HEK293 (cell line): ENCODE measurements at regions not wholly inside any gene's neighbourhood (a gene's known extent, or its start where the extent isn't known, plus 50 kb on each side); places are given as distances from the start of the nearest gene placed in this dataset.

ENCODE experiments used
- CTCF ChIA-PET: fragments of 350-600 bp; formaldehyde crosslinking; extraction: SDS; loops from one replicate; lab custom pipeline; 2021; ENCODE audit warnings: antibody characterized with exemption; lab: Yijun Ruan, JAX
- POLR2A ChIA-PET: fragments of 300-600 bp; formaldehyde crosslinking; extraction: SDS; loops from one replicate; lab custom pipeline; 2020; ENCODE audit warnings: antibody characterized with exemption, inconsistent platforms; lab: Yijun Ruan, JAX
- H3K27ac ChIP-seq: fragments of 200-500 bp; sonication (Bioruptor generic); 2 replicates; pipeline ENCODE4 v1.5.1; 2014; ENCODE audit warnings: low read depth, low read length, control low read depth, inconsistent platforms; ENCODE audit errors: extremely low read depth
- H3K36me3 ChIP-seq, 2 experiments: fragments of 200-500 bp in 1 of 2; sonication (Bioruptor generic) in 1 of 2; 1 replicate in 1 of 2; 2 replicates in 1 of 2; pipeline ENCODE4 v1.5.1; 2014 to 2017; ENCODE audit warnings: inconsistent platforms in 2 of 2, low read length in 2 of 2; ENCODE audit not compliant: control insufficient read depth in 2 of 2, insufficient read depth in 1 of 2
- H3K4me1 ChIP-seq: fragments of 200-500 bp; sonication (Bioruptor generic); 2 replicates; pipeline ENCODE4 v1.5.1; 2014; ENCODE audit warnings: mild to moderate bottlenecking, low read length, inconsistent platforms; ENCODE audit not compliant: control insufficient read depth, insufficient read depth
- H3K4me3 ChIP-seq: 2 replicates; pipeline ENCODE4 v1.5.1; 2011; ENCODE audit warnings: low read depth, mild to moderate bottlenecking, control low read depth, low read length, moderate library complexity
- H3K9me3 ChIP-seq: fragments of 200-500 bp; sonication (Bioruptor generic); 2 replicates; pipeline ENCODE4 v1.5.1; 2014; ENCODE audit warnings: low read depth, low read length, inconsistent platforms; ENCODE audit not compliant: control insufficient read depth, insufficient read depth
- EGR2 ChIP-seq: fragments of 450-650 bp; formaldehyde crosslinking; IDR thresholded peaks from 2 replicates; pipeline ENCODE4 v1.5.1; 2016; ENCODE audit warnings: low read depth, missing biosample characterization, missing genetic modification characterization
- IKZF3 ChIP-seq: fragments of 450-650 bp; IDR thresholded peaks from 2 replicates; pipeline ENCODE4 v1.5.0; 2018; ENCODE audit warnings: missing biosample characterization, mild to moderate bottlenecking, missing genetic modification characterization, moderate library complexity
- KLF1 ChIP-seq: fragments of 450-650 bp; formaldehyde crosslinking; IDR thresholded peaks from 2 replicates; pipeline ENCODE4 v1.5.1; 2016; ENCODE audit warnings: missing biosample characterization, missing genetic modification characterization
- KLF17 ChIP-seq: fragments of 450-650 bp; formaldehyde crosslinking; IDR thresholded peaks from 2 replicates; pipeline ENCODE4 v1.5.1; 2016; ENCODE audit warnings: missing biosample characterization, missing genetic modification characterization
- MYNN ChIP-seq: fragments of 450-650 bp; formaldehyde crosslinking; IDR thresholded peaks from 2 replicates; pipeline ENCODE4 v1.5.1; 2016; ENCODE audit warnings: missing biosample characterization, missing genetic modification characterization, borderline replicate concordance
- REST ChIP-seq: fragments of 450-650 bp; formaldehyde crosslinking; IDR thresholded peaks from 2 replicates; pipeline ENCODE4 v1.5.1; 2016; ENCODE audit warnings: missing biosample characterization, missing genetic modification characterization
- SP7 ChIP-seq: fragments of 450-650 bp; formaldehyde crosslinking; IDR thresholded peaks from 2 replicates; pipeline ENCODE4 v1.5.1; 2016; ENCODE audit warnings: missing biosample characterization, missing genetic modification characterization
- ZBTB49 ChIP-seq: fragments of 450-650 bp; formaldehyde crosslinking; IDR thresholded peaks from 2 replicates; pipeline ENCODE4 v1.5.1; 2016; ENCODE audit warnings: missing biosample characterization, missing genetic modification characterization, low read depth
- ZNF10 ChIP-seq: fragments of 450-650 bp; formaldehyde crosslinking; IDR thresholded peaks from 2 replicates; pipeline ENCODE4 v1.5.1; 2017; ENCODE audit warnings: missing biosample characterization, missing genetic modification characterization
- ZNF114 ChIP-seq: fragments of 450-650 bp; formaldehyde crosslinking; IDR thresholded peaks from 2 replicates; pipeline ENCODE4 v1.5.0; 2017; ENCODE audit warnings: missing biosample characterization, missing genetic modification characterization
- ZNF132 ChIP-seq: fragments of 450-650 bp; formaldehyde crosslinking; IDR thresholded peaks from 2 replicates; pipeline ENCODE4 v1.5.1; 2017; ENCODE audit warnings: missing biosample characterization, missing genetic modification characterization, borderline replicate concordance
- ZNF140 ChIP-seq: fragments of 450-650 bp; formaldehyde crosslinking; IDR thresholded peaks from 2 replicates; pipeline ENCODE4 v1.5.1; 2016; ENCODE audit warnings: missing biosample characterization, missing genetic modification characterization
- ZNF155 ChIP-seq: fragments of 450-650 bp; formaldehyde crosslinking; IDR thresholded peaks from 2 replicates; pipeline ENCODE4 v1.5.1; 2016; ENCODE audit warnings: missing biosample characterization, missing genetic modification characterization
- ZNF211 ChIP-seq: fragments of 450-650 bp; formaldehyde crosslinking; IDR thresholded peaks from 2 replicates; pipeline ENCODE4 v1.5.1; 2016; ENCODE audit warnings: low read depth, missing biosample characterization, missing genetic modification characterization
- ZNF239 ChIP-seq: fragments of 450-650 bp; formaldehyde crosslinking; IDR thresholded peaks from 2 replicates; pipeline ENCODE4 v1.5.1; 2016; ENCODE audit warnings: missing biosample characterization, missing genetic modification characterization
- ZNF280C ChIP-seq: fragments of 450-650 bp; formaldehyde crosslinking; IDR thresholded peaks from 2 replicates; pipeline ENCODE4 v1.5.1; 2016; ENCODE audit warnings: missing biosample characterization, missing genetic modification characterization
- ZNF292 ChIP-seq: fragments of 450-650 bp; formaldehyde crosslinking; IDR thresholded peaks from 2 replicates; pipeline ENCODE4 v1.5.1; 2016; ENCODE audit warnings: low read depth, missing biosample characterization, missing genetic modification characterization, borderline replicate concordance
- ZNF324 ChIP-seq: fragments of 450-650 bp; formaldehyde crosslinking; IDR thresholded peaks from 2 replicates; pipeline ENCODE4 v1.5.1; 2016; ENCODE audit warnings: missing biosample characterization, missing genetic modification characterization
- ZNF350 ChIP-seq: fragments of 450-650 bp; formaldehyde crosslinking; IDR thresholded peaks from 2 replicates; pipeline ENCODE4 v1.5.0; 2017; ENCODE audit warnings: missing biosample characterization, mild to moderate bottlenecking, missing genetic modification characterization
- ZNF473 ChIP-seq: fragments of 450-650 bp; formaldehyde crosslinking; IDR thresholded peaks from 2 replicates; pipeline ENCODE4 v1.5.1; 2017; ENCODE audit warnings: missing biosample characterization, missing genetic modification characterization
- ZNF501 ChIP-seq: fragments of 450-650 bp; formaldehyde crosslinking; IDR thresholded peaks from 2 replicates; pipeline ENCODE4 v1.5.1; 2016; ENCODE audit warnings: missing biosample characterization, missing genetic modification characterization
- ZNF580 ChIP-seq: fragments of 450-650 bp; formaldehyde crosslinking; IDR thresholded peaks from 2 replicates; pipeline ENCODE4 v1.5.1; 2016; ENCODE audit warnings: missing biosample characterization, missing genetic modification characterization
- ZNF621 ChIP-seq: fragments of 450-650 bp; formaldehyde crosslinking; IDR thresholded peaks from 2 replicates; pipeline ENCODE4 v1.5.1; 2017; ENCODE audit warnings: missing biosample characterization, missing genetic modification characterization
- ZNF639 ChIP-seq: fragments of 450-650 bp; formaldehyde crosslinking; IDR thresholded peaks from 2 replicates; pipeline ENCODE4 v1.5.1; 2016; ENCODE audit warnings: missing biosample characterization, missing genetic modification characterization
- ZNF701 ChIP-seq: fragments of 450-650 bp; formaldehyde crosslinking; IDR thresholded peaks from 2 replicates; pipeline ENCODE4 v1.5.1; 2016; ENCODE audit warnings: missing biosample characterization, missing genetic modification characterization
- ZSCAN4 ChIP-seq: fragments of 450-650 bp; formaldehyde crosslinking; IDR thresholded peaks from 2 replicates; pipeline ENCODE4 v1.5.1; 2017; ENCODE audit warnings: missing biosample characterization, missing genetic modification characterization

GRCh38 chr15:91592567-91592966 is 260.9 kb upstream of the SLCO3A1 start:
- Histone ChIP-seq H3K4me1 (no peaks in the 10 kb centered on the region), H3K4me3 (no peak overlapping the region), H3K9me3 (no peaks in the 10 kb centered on the region), H3K36me3 (no peaks in the 10 kb centered on the region), H3K27ac (no peak overlapping the region)
- CTCF ChIA-PET, result no interaction called here
- no peak for TF ChIP-seq ZNF501 (tag by site-specific recombination)
- no peak for TF ChIP-seq ZNF10 (tag by site-specific recombination)
- TF ChIP-seq ZNF701 (tag by site-specific recombination), result no peak
- no peak for TF ChIP-seq ZNF292 (tag by site-specific recombination)
- TF ChIP-seq ZBTB49 (tag by site-specific recombination), result no peak
- TF ChIP-seq ZNF324 (tag by site-specific recombination), result no peak
- no peak for TF ChIP-seq ZNF239 (tag by site-specific recombination)
- TF ChIP-seq ZNF280C, result no peak
- no peak for TF ChIP-seq KLF17 (tag by site-specific recombination)
- TF ChIP-seq IKZF3 (tag by site-specific recombination), result no peak
- TF ChIP-seq ZNF140 (tag by site-specific recombination), result no peak
- TF ChIP-seq ZNF155 (tag by site-specific recombination), result no peak
- no peak for TF ChIP-seq ZNF132 (tag by site-specific recombination)
- no peak for TF ChIP-seq EGR2 (tag by site-specific recombination)
- no peak for TF ChIP-seq ZNF114
- no peak for TF ChIP-seq ZNF473 (tag by site-specific recombination)
- no peak for TF ChIP-seq ZNF621 (tag by site-specific recombination)
- no peak for TF ChIP-seq ZNF350
- no peak for TF ChIP-seq ZNF211 (tag by site-specific recombination)
- no peak for TF ChIP-seq ZSCAN4
- POLR2A ChIA-PET, result no interaction called here

- H3K4me1 ChIP-seq, result no peaks in the 10 kb centered on the region
- H3K4me3 ChIP-seq, result no peak overlapping the region
- H3K9me3 ChIP-seq, result no peaks in the 10 kb centered on the region
- H3K27ac ChIP-seq, result no peak overlapping the region
- H3K36me3 ChIP-seq, result no peaks in the 10 kb centered on the region
- POLR2A ChIA-PET, result no interaction called here
- CTCF ChIA-PET, result interaction anchor here (0.6 kb wide), 1 partner anchor 52 kb away, joined by 3 read pairs; no protein-coding TSS in a partner anchor
- TF ChIP-seq ZNF580, result no peak
- no peak for TF ChIP-seq SP7
- TF ChIP-seq KLF1 (tag by site-specific recombination), result no peak
- no peak for TF ChIP-seq REST (tag by site-specific recombination)
- no peak for TF ChIP-seq ZNF639 (tag by site-specific recombination)
- no peak for TF ChIP-seq MYNN (tag by site-specific recombination)
Observed at GRCh38 chr15:91593067-91593466, 260.4 kb upstream of the SLCO3A1 start.
